ENCODE measurements at regions not wholly inside any gene's neighbourhood (a gene's known extent, or its start where the extent isn't known, plus 50 kb on each side); places are given as distances from the start of the nearest gene placed in this dataset.

GRCh38 chr13:111021270-111021669 is 93.8 kb upstream of the ARHGEF7 start:
- no peak overlapping the region for H3K18ac ChIP-seq (ENCODE audit: extremely low read depth, low read length)
- no peak overlapping the region for H2AFZ ChIP-seq (ENCODE audit: low read length)
- H2BK15ac ChIP-seq (ENCODE audit: low read length) = no peak overlapping the region
- H3K14ac ChIP-seq (ENCODE audit: insufficient read length) = no peak overlapping the region
- ChIA-PET CTCF (ENCODE audit: partially characterized antibody) (interaction anchor here (0.7 kb wide), 1 partner anchor 25 kb away, joined by 3 read pairs; no protein-coding TSS in a partner anchor), POLR2A (ENCODE audit: partially characterized antibody) (no interaction called here)
- no peak overlapping the region for H3K4me3 ChIP-seq (ENCODE audit: extremely low read depth in 1 of 4, insufficient read depth in 2 of 4, low read depth in 3 of 4, low read length in 4 of 4)
- H3K23ac ChIP-seq (ENCODE audit: insufficient read length) = no peak overlapping the region
- no peak overlapping the region for H3K9ac ChIP-seq (replicated peaks in 1 of 4; ENCODE audit: extremely low read depth in 1 of 4, low read depth in 3 of 4, low read length in 3 of 4)
- H4K20me1 ChIP-seq (replicated peaks in 1 of 2; ENCODE audit: control insufficient read depth in 1 of 2, insufficient read depth in 2 of 2, low read length in 2 of 2) = no peaks in the 10 kb centered on the region
- no peak for FAIRE-seq
- H4K8ac ChIP-seq (ENCODE audit: extremely low read depth, insufficient read depth, low read length) = no peak overlapping the region
- no peak overlapping the region for H4K91ac ChIP-seq (replicated peaks; ENCODE audit: insufficient read length, low read length)
- H3K4me2 ChIP-seq (ENCODE audit: insufficient read depth in 1 of 2, low read depth in 2 of 2, low read length in 2 of 2) = no peak overlapping the region
- 83% methylated on average over 1 of the region's 1 CpG; no CpG with 5 or more reads in 1 of the 2 experiments for WGBS, 2 experiments (ENCODE audit: extremely low coverage in 1 of 2, insufficient coverage in 1 of 2, insufficient read length in 1 of 2, insufficient replicate concordance in 2 of 2, low coverage in 1 of 2, low lambda C conversion rate in 2 of 2, missing lambda C conversion rate in 1 of 2)
- no peak overlapping the region for H3K56ac ChIP-seq (replicated peaks; ENCODE audit: insufficient read length, low read depth, low read length)
- H3K27me3 ChIP-seq (replicated peaks in 1 of 4; ENCODE audit: control insufficient read depth in 3 of 4, extremely low read depth in 1 of 4, insufficient read depth in 3 of 4, low read length in 3 of 4) = no peaks in the 10 kb centered on the region
- no peak overlapping the region for H3K4ac ChIP-seq (replicated peaks; ENCODE audit: insufficient read length, low read depth, low read length)
- no peak overlapping the region for H2BK12ac ChIP-seq (ENCODE audit: low read depth, low read length)
- no peaks in the 10 kb centered on the region for H3K79me2 ChIP-seq (ENCODE audit: control insufficient read depth in 1 of 2, insufficient read depth in 2 of 2, low read length in 2 of 2)
- no peak overlapping the region for H4K5ac ChIP-seq (ENCODE audit: insufficient read length, low read depth, low read length)
- no peak overlapping the region for H3K27ac ChIP-seq (ENCODE audit: low read depth, low read length)
- no peak overlapping the region for H2BK20ac ChIP-seq (ENCODE audit: low read length)
- H2AK5ac ChIP-seq (ENCODE audit: low read depth, low read length) = no peak overlapping the region
- no peaks in the 10 kb centered on the region for H3K79me1 ChIP-seq (ENCODE audit: low read depth, low read length)
- peaks cover 10 to 14% of the 10 kb centered on the region in 2 experiments; a peak in 3 of 4 replicates for H3K9me3 ChIP-seq (ENCODE audit: insufficient read depth in 2 of 2, low read depth in 1 of 2, low read length in 1 of 2)
- no peak overlapping the region for H2BK120ac ChIP-seq (replicated peaks; ENCODE audit: low read depth, low read length)
- H3K23me2 ChIP-seq (ENCODE audit: low read depth, low read length) = no peaks in the 10 kb centered on the region
- TF ChIP-seq SIN3A (conservative IDR thresholded peaks at IDR 0.05 in 1 of 2, IDR thresholded peaks at IDR 0.05 in 1 of 2; ENCODE audit: low read depth in 1 of 2, low read length in 2 of 2) (no peak), EZH2 (IDR thresholded peaks at IDR 0.05; ENCODE audit: low read depth, low read length, severe bottlenecking) (no peak), RNF2 (IDR thresholded peaks at IDR 0.05; ENCODE audit: borderline replicate concordance, low read depth, low read length, missing control alignments, poor library complexity, severe bottlenecking) (no peak), CREB1 (IDR thresholded peaks at IDR 0.05) (no peak), YY1 (IDR thresholded peaks at IDR 0.05; ENCODE audit: low read depth, low read length) (no peak), RXRA (IDR thresholded peaks at IDR 0.05; ENCODE audit: insufficient read depth, low read depth, low read length) (no peak), TCF12 (IDR thresholded peaks at IDR 0.05; ENCODE audit: low read depth, low read length) (no peak)
- TF ChIP-seq, protein P1, sequence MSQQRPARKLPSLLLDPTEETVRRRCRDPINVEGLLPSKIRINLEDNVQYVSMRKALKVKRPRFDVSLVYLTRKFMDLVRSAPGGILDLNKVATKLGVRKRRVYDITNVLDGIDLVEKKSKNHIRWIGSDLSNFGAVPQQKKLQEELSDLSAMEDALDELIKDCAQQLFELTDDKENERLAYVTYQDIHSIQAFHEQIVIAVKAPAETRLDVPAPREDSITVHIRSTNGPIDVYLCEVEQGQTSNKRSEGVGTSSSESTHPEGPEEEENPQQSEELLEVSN (IDR thresholded peaks at IDR 0.05) = no peak
- no peak overlapping the region for H2BK5ac ChIP-seq (ENCODE audit: low read depth, low read length)
- H3K4me1 ChIP-seq (replicated peaks in 1 of 4; ENCODE audit: control insufficient read depth in 3 of 4, insufficient read depth in 4 of 4, low read length in 3 of 4) = no peaks in the 10 kb centered on the region
- DNase-seq (ENCODE audit: low read depth in 1 of 2, low spot score in 2 of 2) = no peak
- no peaks in the 10 kb centered on the region for H3K36me3 ChIP-seq (ENCODE audit: control insufficient read depth in 2 of 4, insufficient read depth in 4 of 4, low read length in 3 of 4)

Data from H1 (cell line).